ENCODE measurements at regions not wholly inside any gene's neighbourhood (a gene's known extent, or its start where the extent isn't known, plus 50 kb on each side); places are given as distances from the start of the nearest gene placed in this dataset.
"Not testable (repeated sequence)": the region's sequence is repeated elsewhere in the genome, so short reads cannot be mapped to it uniquely, and the experiment has no call there.

- H3K18ac ChIP-seq (ENCODE audit: low read depth, low read length); H3K56ac ChIP-seq (ENCODE audit: extremely low read depth, insufficient read depth, low read length); H4K8ac ChIP-seq (ENCODE audit: low read depth in 2 of 2, low read length in 2 of 2); BruUV-seq (replicated peaks); H3K9me1 ChIP-seq (ENCODE audit: insufficient read depth, low read length); H3K4me2 ChIP-seq (ENCODE audit: low read depth, low read length); H2BK120ac ChIP-seq (ENCODE audit: low read depth, low read length); CTCF ChIA-PET; intact Hi-C loops (cut with micrococcal nuclease); H3K9me3 ChIP-seq (ENCODE audit: control insufficient read depth, insufficient read depth, low read length); H4K5ac ChIP-seq (ENCODE audit: low read depth, low read length); H2BK20ac ChIP-seq (ENCODE audit: low read depth, low read length); in situ Hi-C loops (cut with MboI; ENCODE audit: low sequenced_read_pairs); H3K4me1 ChIP-seq (ENCODE audit: control insufficient read depth, insufficient read depth, low read length); H4K20me1 ChIP-seq (ENCODE audit: insufficient read depth, low read length); H3K14ac ChIP-seq (replicated peaks; ENCODE audit: low read depth, low read length); H3K27ac ChIP-seq (ENCODE audit: insufficient read depth, low read length); H2BK5ac ChIP-seq (ENCODE audit: low read depth, low read length, poor library complexity, severe bottlenecking); dilution Hi-C loops (cut with HindIII; ENCODE audit: low sequenced_read_pairs, unreplicated experiment); H2AFZ ChIP-seq (replicated peaks; ENCODE audit: low read length, poor library complexity); H2BK15ac ChIP-seq (ENCODE audit: low read depth, low read length); H2AK5ac ChIP-seq (ENCODE audit: low read depth, low read length); DNase-seq; POLR2A ChIA-PET (ENCODE audit: unreplicated experiment); H4K91ac ChIP-seq (ENCODE audit: insufficient read depth, low read depth, low read length); H3K27me3 ChIP-seq (ENCODE audit: control insufficient read depth, insufficient read depth, low read length); H3K23ac ChIP-seq (ENCODE audit: low read depth, low read length); H2AK9ac ChIP-seq (replicated peaks; ENCODE audit: low read depth, low read length, poor library complexity); H3K4me3 ChIP-seq (ENCODE audit: insufficient read depth, low read depth, low read length); H3K9ac ChIP-seq (ENCODE audit: low read depth, low read length); H3K4ac ChIP-seq (ENCODE audit: low read depth, low read length); H3K36me3 ChIP-seq (ENCODE audit: control insufficient read depth, insufficient read depth, low read length); H3K79me1 ChIP-seq (ENCODE audit: low read depth in 1 of 2, low read length in 2 of 2); ATAC-seq (ENCODE audit: low read depth): not testable (repeated sequence)
- no CpG with 5 or more reads among the region's 2 CpGs for WGBS, 2 experiments (ENCODE audit: extremely low coverage in 2 of 2, insufficient read length in 1 of 2)
Observed at GRCh38 chr12:112631974-112632373, 159.6 kb upstream of the RPH3A start.
